ENCODE measurements at regions not wholly inside any gene's neighbourhood (a gene's known extent, or its start where the extent isn't known, plus 50 kb on each side); places are given as distances from the start of the nearest gene placed in this dataset.
"Not testable (repeated sequence)": the region's sequence is repeated elsewhere in the genome, so short reads cannot be mapped to it uniquely, and the experiment has no call there.

GRCh38 chr2:77793500-77793899, 271.3 kb upstream of the LRRTM4 start:
- not testable (repeated sequence) for TF ChIP-seq CTCF, POLR2A (IDR thresholded peaks at IDR 0.05)

Data from vagina (tissue), 2 donors.